ENCODE measurements at regions not wholly inside any gene's neighbourhood (a gene's known extent, or its start where the extent isn't known, plus 50 kb on each side); places are given as distances from the start of the nearest gene placed in this dataset.

GRCh38 chr2:129438501-129439057, 540.9 kb upstream of the RAB6C start:
- no peak for DNase-seq

DNA sequence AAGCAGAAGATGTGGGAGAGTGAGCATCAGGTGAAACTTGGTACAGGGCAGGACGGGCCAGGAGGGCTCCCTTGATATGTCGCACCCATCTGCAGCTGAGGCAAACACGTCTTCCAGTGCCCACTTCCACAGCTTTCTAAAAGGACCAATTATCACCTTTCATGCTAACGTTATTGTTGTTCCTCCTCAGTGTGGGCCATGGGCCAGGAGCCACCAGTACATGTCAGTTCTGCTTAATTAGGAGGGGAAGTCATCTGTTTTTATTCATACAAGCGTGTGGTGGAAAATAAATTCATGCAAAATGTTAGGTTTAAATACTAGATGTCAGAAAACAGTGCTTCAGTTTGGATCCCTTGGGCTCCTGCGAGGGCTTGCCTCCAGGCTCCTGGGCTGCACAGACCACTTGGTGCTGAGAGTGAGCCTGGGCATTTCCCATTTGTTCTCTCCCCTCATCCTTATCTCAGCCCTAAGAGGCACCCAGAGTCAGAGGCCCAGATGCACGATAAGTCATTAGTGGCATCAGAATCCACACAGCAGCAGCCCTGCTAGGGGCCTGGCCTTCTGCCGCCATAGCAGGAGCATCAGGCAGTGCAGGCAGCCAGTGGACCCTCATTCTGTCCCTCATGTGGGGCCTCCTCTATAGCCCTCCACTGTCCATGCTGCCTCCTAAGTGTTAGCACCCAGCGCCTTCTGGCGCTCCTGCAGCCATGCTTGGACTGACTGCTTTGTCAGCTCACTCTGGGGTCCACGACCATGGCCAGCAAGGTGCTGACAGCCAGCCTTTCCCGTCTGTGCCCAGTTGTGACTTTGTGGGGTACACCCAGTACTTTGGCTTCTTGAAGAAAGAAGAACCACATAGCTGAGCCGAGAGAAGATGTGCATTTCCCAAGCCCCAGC, 539.8 kb upstream of the RAB6C start:
- DNase-seq: no peak

DNA sequence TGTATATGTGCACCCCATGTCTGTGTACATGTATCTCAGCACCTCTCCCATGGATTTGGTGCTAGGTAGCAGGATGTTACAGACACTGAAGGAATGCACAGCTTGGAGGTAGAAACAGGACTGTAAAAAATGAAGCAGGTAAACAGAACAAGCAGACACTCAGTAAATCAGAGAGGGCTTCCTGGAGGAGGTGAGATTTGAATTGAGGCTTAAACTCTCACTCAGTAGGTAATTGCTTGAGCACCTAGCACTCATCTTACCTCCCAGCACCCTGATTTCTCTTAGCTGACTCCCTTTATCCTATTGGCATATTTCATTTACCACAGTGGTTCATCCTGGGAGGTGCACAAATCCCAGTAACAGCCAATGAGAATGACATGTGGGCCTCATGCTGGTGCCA, 537.9 kb upstream of the RAB6C start:
- no peak for DNase-seq

- no peak for DNase-seq
Observed at GRCh38 chr2:129443235-129443864, 536.1 kb upstream of the RAB6C start.

DNA sequence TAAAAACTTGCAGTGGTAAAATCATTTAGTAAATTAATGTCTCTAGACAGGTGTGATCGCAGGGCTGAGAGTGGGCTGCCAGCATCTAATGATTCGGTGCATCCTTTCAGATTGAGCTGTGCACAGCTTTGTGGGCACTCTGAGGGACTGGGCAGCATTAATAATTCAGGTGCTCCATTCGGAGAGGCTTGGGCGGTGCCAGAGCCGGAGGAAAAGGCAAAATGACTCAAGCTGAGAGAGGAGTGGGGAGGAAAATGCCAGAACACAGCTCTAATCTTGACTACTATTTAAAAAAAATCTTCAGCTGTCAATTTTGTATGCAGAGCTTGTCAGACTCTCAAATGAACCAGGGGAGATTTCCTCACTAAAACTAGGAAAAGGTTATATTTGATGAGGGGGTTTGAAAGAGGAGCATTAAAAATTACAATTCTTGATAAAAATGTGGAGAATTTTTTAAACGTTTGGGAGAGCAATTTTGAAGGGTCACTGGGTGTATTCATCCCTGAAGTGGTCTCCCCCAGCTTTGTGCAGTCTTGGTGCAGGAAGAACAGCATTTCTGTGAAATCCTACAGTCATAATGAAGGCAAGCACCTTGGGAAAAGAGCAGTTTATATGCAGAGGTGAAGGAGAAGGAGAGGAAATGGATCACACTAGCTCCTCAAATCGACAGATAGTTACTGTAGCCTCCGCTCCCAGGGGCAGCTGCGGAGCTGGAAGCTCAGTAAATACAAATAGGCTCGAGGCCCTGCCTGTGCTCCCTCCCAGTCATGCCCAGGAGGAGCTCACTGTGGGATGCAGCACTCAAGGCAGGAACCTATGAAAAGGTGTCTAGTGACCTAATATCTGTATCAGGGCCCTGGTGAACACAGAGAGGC, 535.4 kb upstream of the RAB6C start:
- no peak for DNase-seq

DNA sequence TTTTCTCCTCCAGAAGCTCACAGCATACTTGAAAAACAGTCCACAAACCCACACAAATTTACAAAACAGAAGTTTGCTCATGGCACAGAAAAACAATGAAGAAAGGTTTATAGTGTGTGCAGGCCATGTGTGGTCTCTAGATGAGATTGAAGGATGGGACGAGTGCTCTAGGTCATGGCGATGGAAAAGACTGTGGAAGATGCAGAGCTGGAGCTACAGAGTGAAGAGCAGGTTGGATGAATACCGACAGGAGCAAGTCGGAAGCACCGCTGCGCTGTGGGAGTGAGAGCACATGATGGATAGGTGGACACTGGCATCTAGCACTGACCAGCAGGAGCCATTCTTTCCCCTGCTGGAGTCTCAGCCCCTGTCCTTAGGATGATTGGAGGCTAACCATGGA, 534.7 kb upstream of the RAB6C start:
- DNase-seq: no peak

- no peak for DNase-seq
Observed at GRCh38 chr2:129456691-129457090, 522.8 kb upstream of the RAB6C start.

- no peak for DNase-seq
Observed at GRCh38 chr2:129457277-129457818, 522.1 kb upstream of the RAB6C start.

GRCh38 chr2:129458006-129458405, 521.5 kb upstream of the RAB6C start:
- DNase-seq: no peak

DNA sequence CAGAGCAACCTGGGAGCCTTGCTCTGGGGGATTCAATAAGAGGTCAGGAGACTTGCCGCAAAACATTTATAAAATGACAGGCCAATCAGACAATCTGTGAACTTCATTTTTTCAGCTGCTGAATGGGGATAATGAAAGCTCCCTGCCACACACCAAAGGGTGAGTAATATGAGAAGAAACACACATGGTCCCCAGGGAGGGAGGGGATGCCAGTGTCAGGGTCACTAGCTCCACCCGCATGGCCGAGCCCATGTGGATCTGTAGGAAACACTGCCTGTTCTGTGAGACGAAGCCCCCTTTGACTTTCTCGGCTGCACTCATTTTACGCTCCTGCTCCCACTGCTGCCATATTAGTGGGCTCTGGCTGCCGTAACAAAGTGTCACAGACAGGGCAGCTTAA, 521.0 kb upstream of the RAB6C start:
- DNase-seq: no peak

- DNase-seq: no peak
Observed at GRCh38 chr2:129459200-129459876, 520.1 kb upstream of the RAB6C start.

GRCh38 chr2:129459881-129460280, 519.6 kb upstream of the RAB6C start:
- DNase-seq: no peak

GRCh38 chr2:129460299-129461198, 518.9 kb upstream of the RAB6C start:
- no peak for DNase-seq

- DNase-seq: no peak
Observed at GRCh38 chr2:129462349-129462748, 517.1 kb upstream of the RAB6C start.

GRCh38 chr2:129462967-129463366, 516.5 kb upstream of the RAB6C start:
- no peak for DNase-seq

GRCh38 chr2:129464036-129464435, 515.4 kb upstream of the RAB6C start:
- DNase-seq: no peak

DNA sequence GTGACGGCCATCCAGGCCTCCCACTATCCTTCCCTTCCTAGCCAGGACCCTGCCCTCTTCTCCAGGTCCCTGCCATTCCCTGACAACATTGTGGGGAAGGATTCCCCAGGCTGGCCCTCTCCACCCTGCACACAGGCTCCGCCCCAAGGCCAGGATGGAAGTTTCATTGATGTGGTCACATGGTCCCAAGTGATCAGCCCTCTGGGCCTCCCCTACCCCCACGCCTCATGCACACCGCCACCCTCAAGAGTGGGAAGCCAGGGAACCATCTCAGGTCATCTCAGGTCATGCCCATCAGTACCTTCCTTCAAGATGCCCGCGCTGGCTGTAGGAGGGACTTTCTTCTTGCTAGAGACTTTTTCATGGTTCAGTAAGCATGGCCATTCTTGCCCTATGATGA, 514.8 kb upstream of the RAB6C start:
- no peak for DNase-seq

DNA sequence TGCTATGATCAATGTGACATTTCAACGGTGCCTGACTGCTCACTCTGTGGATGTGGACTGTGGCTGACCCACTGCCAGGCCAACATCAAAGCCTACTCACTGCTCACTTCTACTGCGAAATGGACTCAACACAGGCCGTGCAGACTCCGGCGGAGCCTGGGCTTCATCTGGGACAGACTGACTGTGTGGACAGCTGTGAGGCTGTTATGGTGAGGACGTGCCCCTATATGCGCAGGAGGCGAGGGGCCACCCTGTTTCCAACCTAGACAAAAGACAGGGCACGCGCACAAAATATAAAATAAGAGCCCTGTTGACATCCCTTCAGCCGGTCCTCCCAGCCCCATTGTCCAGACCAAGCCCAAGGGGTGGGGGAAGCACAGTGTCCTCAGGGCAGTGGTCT, 514.4 kb upstream of the RAB6C start:
- DNase-seq: no peak

DNA sequence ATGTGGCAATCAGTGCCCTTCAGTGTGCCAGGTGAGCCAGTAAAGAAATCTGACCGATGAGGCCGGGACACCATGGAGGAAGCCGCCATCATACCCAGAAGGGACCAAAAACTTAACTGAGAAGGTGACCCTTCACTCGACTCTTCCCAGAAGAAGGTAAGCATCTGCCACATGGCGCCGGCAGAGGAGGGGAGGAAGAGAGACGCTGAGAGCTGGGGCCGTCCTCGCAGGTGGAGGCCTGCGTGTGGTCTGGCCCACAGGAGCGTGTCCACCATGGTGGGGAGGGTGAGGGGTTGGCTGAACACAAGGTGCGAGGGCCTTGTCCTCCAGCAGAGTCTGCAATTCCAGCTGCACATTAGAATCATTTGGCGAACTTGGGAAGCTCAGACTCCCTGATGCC, 513.1 kb upstream of the RAB6C start:
- no peak for DNase-seq

GRCh38 chr2:129467012-129467779, 512.3 kb upstream of the RAB6C start:
- DNase-seq: no peak

All from activated CD4-positive, CD25-positive, alpha-beta regulatory T cell (primary cell).